Liver (tissue), 2 donors: ENCODE measurements at regions not wholly inside any gene's neighbourhood (a gene's known extent, or its start where the extent isn't known, plus 50 kb on each side); places are given as distances from the start of the nearest gene placed in this dataset.

Experiments used
- ATF3 ChIP-seq: IDR thresholded peaks from 2 replicates; pipeline ENCODE4 v1.6.1; 2016; ENCODE audit warnings: antibody characterized with exemption
- SP1 ChIP-seq: IDR thresholded peaks from 2 replicates; pipeline ENCODE4 v1.6.1; 2018; ENCODE audit warnings: antibody characterized with exemption, mild to moderate bottlenecking
- YY1 ChIP-seq: IDR thresholded peaks from 2 replicates; pipeline ENCODE4 v1.6.1; 2016; ENCODE audit warnings: antibody characterized with exemption, mild to moderate bottlenecking
- donor health status: healthy.

DNA sequence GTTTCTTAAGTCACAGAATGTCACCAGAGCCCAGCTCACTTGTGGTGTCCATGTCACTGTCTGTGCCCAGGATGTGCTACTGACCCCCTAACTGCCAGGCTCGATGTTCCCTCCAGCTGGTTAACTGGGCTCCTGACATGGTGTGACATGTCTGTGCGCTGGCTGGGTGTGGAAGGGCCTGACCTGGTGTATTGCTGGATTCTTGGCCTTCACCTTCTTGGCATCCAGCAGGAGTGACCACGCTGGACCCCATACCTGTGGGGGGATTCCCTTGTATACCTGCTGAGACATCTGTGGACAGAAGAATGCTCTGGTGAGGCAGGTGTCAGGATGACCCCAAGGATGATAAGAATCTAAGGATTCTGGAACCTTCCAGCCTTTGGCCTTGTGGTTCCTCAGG lies 1690.1 kb downstream of the TP53TG3F start:
- TF ChIP-seq SP1 (no peak), YY1 (no peak), ATF3 (no peak)
